ENCODE measurements at regions not wholly inside any gene's neighbourhood (a gene's known extent, or its start where the extent isn't known, plus 50 kb on each side); places are given as distances from the start of the nearest gene placed in this dataset.

- DNase-seq (no peak), ATAC-seq (no peak)
- no peaks in the 10 kb centered on the region for H3K4me1 ChIP-seq
- H3K27ac ChIP-seq = no peak overlapping the region
- no peak for TF ChIP-seq CTCF (IDR thresholded peaks at IDR 0.05)
- no peak overlapping the region for H3K4me3 ChIP-seq
- H3K36me3 ChIP-seq = no peaks in the 10 kb centered on the region
- H3K27me3 ChIP-seq (ENCODE audit: low read depth) = no peaks in the 10 kb centered on the region
- intact Hi-C loops (cut with DNase I) = no loop called here
- H3K9me3 ChIP-seq = no peaks in the 10 kb centered on the region
Measured at GRCh38 chr16:17566656-17567450, 96.1 kb upstream of the XYLT1 start.

GRCh38 chr16:17566075-17566474 lies 95.3 kb upstream of the XYLT1 start:
- no peak overlapping the region for H3K27ac ChIP-seq
- no peak for ATAC-seq
- no peaks in the 10 kb centered on the region for H3K4me1 ChIP-seq
- no peak overlapping the region for H3K4me3 ChIP-seq
- H3K9me3 ChIP-seq = no peaks in the 10 kb centered on the region
- H3K27me3 ChIP-seq (ENCODE audit: low read depth) = no peaks in the 10 kb centered on the region
- no peak for DNase-seq
- TF ChIP-seq CTCF (IDR thresholded peaks at IDR 0.05) = no peak
- intact Hi-C loops (cut with DNase I) = no loop called here
- no peaks in the 10 kb centered on the region for H3K36me3 ChIP-seq

- H3K4me1 ChIP-seq = no peaks in the 10 kb centered on the region
- no peak overlapping the region for H3K27ac ChIP-seq
- DNase-seq (no peak), ATAC-seq (no peak)
- H3K27me3 ChIP-seq (ENCODE audit: low read depth) = no peaks in the 10 kb centered on the region
- no peak overlapping the region for H3K4me3 ChIP-seq
- H3K36me3 ChIP-seq = no peaks in the 10 kb centered on the region
- H3K9me3 ChIP-seq = no peaks in the 10 kb centered on the region
- intact Hi-C loops (cut with DNase I) = no loop called here
- TF ChIP-seq CTCF (IDR thresholded peaks at IDR 0.05) = no peak
Measured at GRCh38 chr16:17565605-17566004, 94.8 kb upstream of the XYLT1 start.

GRCh38 chr16:17564856-17565255 lies 94.1 kb upstream of the XYLT1 start:
- ATAC-seq (no peak), DNase-seq (no peak)
- Histone ChIP-seq H3K4me1 (no peaks in the 10 kb centered on the region), H3K4me3 (no peak overlapping the region), H3K27me3 (ENCODE audit: low read depth) (no peaks in the 10 kb centered on the region), H3K36me3 (no peaks in the 10 kb centered on the region), H3K27ac (no peak overlapping the region), H3K9me3 (no peaks in the 10 kb centered on the region)
- intact Hi-C loops (cut with DNase I) = no loop called here
- no peak for TF ChIP-seq CTCF (IDR thresholded peaks at IDR 0.05)

- TF ChIP-seq CTCF (IDR thresholded peaks at IDR 0.05) = no peak
- ATAC-seq (no peak), DNase-seq (no peak)
- Histone ChIP-seq H3K4me3 (no peak overlapping the region), H3K27me3 (ENCODE audit: low read depth) (peaks cover 7% of the 10 kb centered on the region), H3K36me3 (no peaks in the 10 kb centered on the region), H3K9me3 (no peaks in the 10 kb centered on the region), H3K27ac (no peak overlapping the region), H3K4me1 (no peaks in the 10 kb centered on the region)
- intact Hi-C loops (cut with DNase I) = no loop called here
Measured at GRCh38 chr16:17563323-17564091, 92.7 kb upstream of the XYLT1 start.
